ENCODE measurements at regions not wholly inside any gene's neighbourhood (a gene's known extent, or its start where the extent isn't known, plus 50 kb on each side); places are given as distances from the start of the nearest gene placed in this dataset.

- Histone ChIP-seq H3K27ac (ENCODE audit: low read length) (no peak overlapping the region), H3K27me3 (ENCODE audit: insufficient read depth, low read length, poor library complexity) (peaks cover 4% of the 10 kb centered on the region), H3K4me2 (ENCODE audit: insufficient read depth, low read length) (no peak overlapping the region), H4K20me1 (ENCODE audit: insufficient read depth, low read length) (no peaks in the 10 kb centered on the region), H3K4me3 (ENCODE audit: low read depth in 1 of 2, low read length in 2 of 2) (no peak overlapping the region), H3K4me1 (ENCODE audit: insufficient read depth, low read length) (no peaks in the 10 kb centered on the region), H3K36me3 (ENCODE audit: insufficient read depth, low read length) (no peaks in the 10 kb centered on the region), H2AFZ (ENCODE audit: low read depth, low read length) (no peak overlapping the region), H3K79me2 (ENCODE audit: insufficient read depth, low read length) (no peaks in the 10 kb centered on the region), H3K9ac (ENCODE audit: low read depth, low read length) (no peak overlapping the region), H3K9me3 (ENCODE audit: insufficient read depth, low read length, severe bottlenecking) (no peaks in the 10 kb centered on the region)
- TF ChIP-seq EZH2 (IDR thresholded peaks at IDR 0.05; ENCODE audit: borderline replicate concordance, low read depth, low read length, severe bottlenecking) = no peak
- no peak for TF ChIP-seq CTCF (IDR thresholded peaks at IDR 0.05; ENCODE audit: borderline replicate concordance, extremely low read depth, low read length, poor library complexity, severe bottlenecking)
- no peak for ATAC-seq (ENCODE audit: insufficient read depth, low read depth)
- no peak for DNase-seq
Measured at GRCh38 chr5:72604798-72605154, 97.6 kb upstream of the ZNF366 start.

GRCh38 chr5:72604111-72604797, 97.0 kb upstream of the ZNF366 start:
- TF ChIP-seq CTCF (IDR thresholded peaks at IDR 0.05; ENCODE audit: borderline replicate concordance, extremely low read depth, low read length, poor library complexity, severe bottlenecking) (no peak), EZH2 (IDR thresholded peaks at IDR 0.05; ENCODE audit: borderline replicate concordance, low read depth, low read length, severe bottlenecking) (no peak)
- Histone ChIP-seq H3K79me2 (ENCODE audit: insufficient read depth, low read length) (no peaks in the 10 kb centered on the region), H3K36me3 (ENCODE audit: insufficient read depth, low read length) (no peaks in the 10 kb centered on the region), H3K4me3 (ENCODE audit: low read depth in 1 of 2, low read length in 2 of 2) (no peak overlapping the region), H3K9me3 (ENCODE audit: insufficient read depth, low read length, severe bottlenecking) (no peaks in the 10 kb centered on the region), H3K9ac (ENCODE audit: low read depth, low read length) (no peak overlapping the region), H4K20me1 (ENCODE audit: insufficient read depth, low read length) (no peaks in the 10 kb centered on the region), H3K27ac (ENCODE audit: low read length) (no peak overlapping the region), H3K27me3 (ENCODE audit: insufficient read depth, low read length, poor library complexity) (peaks cover 1% of the 10 kb centered on the region), H2AFZ (ENCODE audit: low read depth, low read length) (no peak overlapping the region), H3K4me2 (ENCODE audit: insufficient read depth, low read length) (no peak overlapping the region), H3K4me1 (ENCODE audit: insufficient read depth, low read length) (no peaks in the 10 kb centered on the region)
- ATAC-seq (ENCODE audit: insufficient read depth, low read depth) = no peak
- no peak for DNase-seq

- TF ChIP-seq CTCF (IDR thresholded peaks at IDR 0.05; ENCODE audit: borderline replicate concordance, extremely low read depth, low read length, poor library complexity, severe bottlenecking) = no peak
- no peak for TF ChIP-seq EZH2 (IDR thresholded peaks at IDR 0.05; ENCODE audit: borderline replicate concordance, low read depth, low read length, severe bottlenecking)
- Histone ChIP-seq H3K36me3 (ENCODE audit: insufficient read depth, low read length) (no peaks in the 10 kb centered on the region), H3K9me3 (ENCODE audit: insufficient read depth, low read length, severe bottlenecking) (peaks cover 2% of the 10 kb centered on the region), H2AFZ (ENCODE audit: low read depth, low read length) (no peak overlapping the region), H3K9ac (ENCODE audit: low read depth, low read length) (no peak overlapping the region), H4K20me1 (ENCODE audit: insufficient read depth, low read length) (no peaks in the 10 kb centered on the region), H3K27ac (ENCODE audit: low read length) (no peak overlapping the region), H3K79me2 (ENCODE audit: insufficient read depth, low read length) (no peaks in the 10 kb centered on the region), H3K27me3 (ENCODE audit: insufficient read depth, low read length, poor library complexity) (no peaks in the 10 kb centered on the region), H3K4me3 (ENCODE audit: low read depth in 1 of 2, low read length in 2 of 2) (no peak overlapping the region), H3K4me2 (ENCODE audit: insufficient read depth, low read length) (no peak overlapping the region), H3K4me1 (ENCODE audit: insufficient read depth, low read length) (no peaks in the 10 kb centered on the region)
- DNase-seq (no peak), ATAC-seq (ENCODE audit: insufficient read depth, low read depth) (no peak)
Measured at GRCh38 chr5:72602696-72603685, 95.8 kb upstream of the ZNF366 start.
